Activated naive CD4-positive, alpha-beta T cell treated with anti-CD3 and anti-CD28 coated beads, Interleukin-2, amount 10 ng/mL, durations not matched to agents 7 days and 5 days (primary cell): ENCODE measurements at regions not wholly inside any gene's neighbourhood (a gene's known extent, or its start where the extent isn't known, plus 50 kb on each side); places are given as distances from the start of the nearest gene placed in this dataset.
"Not testable (repeated sequence)": the region's sequence is repeated elsewhere in the genome, so short reads cannot be mapped to it uniquely, and the experiment has no call there.

Source experiments
- CTCF ChIA-PET: fragments of 350-600 bp; sonication (Branson Sonifier 250); formaldehyde crosslinking; loops from one replicate; lab custom pipeline; 2021; ENCODE audit warnings: antibody characterized with exemption; lab: Charles Lee
- DNase-seq: peaks from one replicate; pipeline ENCODE4 v3.0.0-alpha.2; 2020
- H3K27ac Mint-ChIP-seq: one replicate; pipeline ENCODE4 v1.8.0; 2021; ENCODE audit warnings: mild to moderate bottlenecking, moderate library complexity, mixed read lengths
- H3K27me3 Mint-ChIP-seq: one replicate; pipeline ENCODE4 v1.8.0; 2021; ENCODE audit warnings: mild to moderate bottlenecking, mixed read lengths
- H3K36me3 Mint-ChIP-seq: one replicate; pipeline ENCODE4 v1.8.0; 2021; ENCODE audit warnings: mixed read lengths
- H3K4me1 Mint-ChIP-seq: one replicate; pipeline ENCODE4 v1.8.0; 2021; ENCODE audit warnings: mixed read lengths
- H3K4me3 Mint-ChIP-seq: one replicate; pipeline ENCODE4 v1.8.0; 2021; ENCODE audit warnings: mild to moderate bottlenecking, moderate library complexity, mixed read lengths
- H3K9me3 Mint-ChIP-seq: one replicate; pipeline ENCODE4 v1.8.0; 2021; ENCODE audit warnings: mixed read lengths

- H3K27me3 Mint-ChIP-seq, result no peaks in the 10 kb centered on the region
- CTCF ChIA-PET, result no interaction called here
- no peak for DNase-seq
- no peak overlapping the region for H3K27ac Mint-ChIP-seq
- H3K4me1 Mint-ChIP-seq, result no peaks in the 10 kb centered on the region
- peaks cover 7% of the 10 kb centered on the region for H3K9me3 Mint-ChIP-seq
- no peaks in the 10 kb centered on the region for H3K36me3 Mint-ChIP-seq
- H3K4me3 Mint-ChIP-seq, result no peak overlapping the region
Measured at GRCh38 chr2:239738159-239738558, 287.0 kb downstream of the NDUFA10 start.

GRCh38 chr2:239737144-239737463 is 288.0 kb downstream of the NDUFA10 start:
- Mint-ChIP-seq H3K36me3 (no peaks in the 10 kb centered on the region), H3K27ac (no peak overlapping the region), H3K9me3 (peaks cover 7% of the 10 kb centered on the region), H3K27me3 (no peaks in the 10 kb centered on the region), H3K4me1 (no peaks in the 10 kb centered on the region), H3K4me3 (no peak overlapping the region)
- no peak for DNase-seq
- CTCF ChIA-PET, result no interaction called here

GRCh38 chr2:239736358-239737143 is 288.6 kb downstream of the NDUFA10 start:
- H3K4me3 Mint-ChIP-seq, result no peak overlapping the region
- no peaks in the 10 kb centered on the region for H3K27me3 Mint-ChIP-seq
- H3K9me3 Mint-ChIP-seq, result peaks cover 7% of the 10 kb centered on the region
- no peak overlapping the region for H3K27ac Mint-ChIP-seq
- no peak for DNase-seq
- no peaks in the 10 kb centered on the region for H3K4me1 Mint-ChIP-seq
- CTCF ChIA-PET, result no interaction called here
- no peaks in the 10 kb centered on the region for H3K36me3 Mint-ChIP-seq

GRCh38 chr2:239735829-239736357 is 289.2 kb downstream of the NDUFA10 start:
- no peak for DNase-seq
- peaks cover 7% of the 10 kb centered on the region for H3K9me3 Mint-ChIP-seq

DNA sequence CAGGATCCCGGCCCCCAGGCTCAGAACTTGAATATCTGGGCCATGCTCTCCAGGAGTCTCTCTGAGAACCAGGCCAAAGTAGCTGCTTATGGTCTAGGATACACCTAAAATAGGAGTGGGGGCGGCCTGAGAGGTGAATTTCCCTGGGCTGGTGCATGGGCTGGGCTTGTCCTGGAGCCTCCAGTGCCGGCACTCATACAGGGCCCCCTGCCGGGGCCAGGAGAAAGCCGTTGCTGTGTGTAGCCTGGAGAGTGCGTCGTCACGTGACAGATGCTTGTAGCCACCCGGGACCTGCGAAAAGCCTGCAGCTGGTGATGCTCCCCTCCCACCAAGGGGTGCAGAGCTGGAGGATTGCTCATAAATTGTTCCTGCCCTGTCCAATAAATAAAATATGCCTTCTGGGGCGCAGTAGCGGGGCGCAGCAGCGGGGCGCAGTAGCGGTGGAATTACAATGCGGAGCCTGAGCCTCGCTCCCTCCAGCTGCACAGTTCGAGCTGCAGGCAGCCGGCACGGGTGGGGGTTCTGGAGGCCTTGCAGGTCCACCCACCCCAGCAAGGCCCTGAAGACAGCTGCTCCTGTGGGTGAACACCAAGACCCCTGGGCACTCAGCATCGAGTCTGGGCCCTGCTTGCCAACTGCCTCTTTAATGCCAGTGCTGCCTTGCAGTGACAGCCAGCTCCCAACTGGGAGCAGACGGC is 289.9 kb downstream of the NDUFA10 start:
- no peaks in the 10 kb centered on the region for H3K4me1 Mint-ChIP-seq
- no peak overlapping the region for H3K27ac Mint-ChIP-seq
- H3K4me3 Mint-ChIP-seq, result no peak overlapping the region
- CTCF ChIA-PET, result no interaction called here
- no peaks in the 10 kb centered on the region for H3K27me3 Mint-ChIP-seq
- no peaks in the 10 kb centered on the region for H3K36me3 Mint-ChIP-seq
- H3K9me3 Mint-ChIP-seq, result peaks cover 7% of the 10 kb centered on the region
- no peak for DNase-seq

More at GRCh38 chr2:239735829-239736357, 289.2 kb downstream of the NDUFA10 start:
- Mint-ChIP-seq H3K4me3 (no peak overlapping the region), H3K27ac (no peak overlapping the region), H3K27me3 (no peaks in the 10 kb centered on the region), H3K36me3 (no peaks in the 10 kb centered on the region), H3K4me1 (no peaks in the 10 kb centered on the region)
- CTCF ChIA-PET, result no interaction called here

DNA sequence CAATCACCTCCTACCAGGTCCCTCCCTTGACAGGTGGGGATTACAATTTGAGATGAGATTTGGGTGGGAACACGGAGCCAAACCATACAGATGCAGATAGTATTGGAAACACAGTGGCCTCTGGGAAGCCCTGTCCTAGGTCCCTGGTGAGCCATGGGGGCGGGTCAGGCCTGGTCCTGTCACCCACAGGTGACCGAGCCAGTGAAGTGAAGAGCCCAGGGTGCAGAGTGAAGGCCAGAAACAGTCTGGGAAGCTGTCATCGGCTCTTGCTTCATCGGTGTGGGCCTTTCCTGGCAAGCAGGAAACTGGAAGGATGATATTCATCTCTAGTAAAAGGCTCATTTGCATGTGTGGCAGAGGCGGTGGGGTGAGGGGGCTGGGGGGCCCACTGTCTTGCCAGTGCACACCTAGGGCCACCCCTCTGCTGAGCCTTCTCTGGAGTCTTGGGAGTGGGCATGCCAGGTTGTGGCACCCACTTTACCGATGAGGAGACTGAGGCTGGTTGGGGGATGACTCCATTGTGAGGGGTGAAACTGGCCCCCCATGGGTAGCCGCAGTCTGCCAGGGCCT is 290.6 kb downstream of the NDUFA10 start:
- Mint-ChIP-seq H3K9me3 (peaks cover 7% of the 10 kb centered on the region), H3K4me3 (no peak overlapping the region), H3K27ac (no peak overlapping the region), H3K27me3 (no peaks in the 10 kb centered on the region), H3K4me1 (no peaks in the 10 kb centered on the region), H3K36me3 (no peaks in the 10 kb centered on the region)
- CTCF ChIA-PET, result no interaction called here
- no peak for DNase-seq

DNA sequence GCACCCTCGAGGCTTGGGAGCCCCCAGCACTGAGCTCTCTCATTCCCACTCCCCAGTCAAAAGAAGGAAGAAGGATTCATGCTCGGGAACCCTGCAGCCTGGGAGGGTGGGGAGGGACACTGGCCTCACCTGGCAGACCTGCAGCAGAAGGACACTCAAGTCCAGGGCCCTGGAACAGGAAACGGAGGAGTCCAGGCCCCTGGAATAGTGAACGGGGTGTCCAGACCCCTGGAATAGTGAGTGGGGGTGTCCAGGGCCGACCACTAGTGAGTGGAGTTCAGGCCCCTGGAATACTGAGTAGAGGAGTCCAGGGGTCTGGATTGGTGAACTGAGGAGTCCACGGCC is 292.5 kb downstream of the NDUFA10 start:
- Mint-ChIP-seq H3K27ac (no peak overlapping the region), H3K4me1 (no peaks in the 10 kb centered on the region), H3K9me3 (peaks cover 7% of the 10 kb centered on the region), H3K36me3 (no peaks in the 10 kb centered on the region), H3K4me3 (no peak overlapping the region), H3K27me3 (no peaks in the 10 kb centered on the region)
- CTCF ChIA-PET, result no interaction called here
- DNase-seq, result no peak

DNA sequence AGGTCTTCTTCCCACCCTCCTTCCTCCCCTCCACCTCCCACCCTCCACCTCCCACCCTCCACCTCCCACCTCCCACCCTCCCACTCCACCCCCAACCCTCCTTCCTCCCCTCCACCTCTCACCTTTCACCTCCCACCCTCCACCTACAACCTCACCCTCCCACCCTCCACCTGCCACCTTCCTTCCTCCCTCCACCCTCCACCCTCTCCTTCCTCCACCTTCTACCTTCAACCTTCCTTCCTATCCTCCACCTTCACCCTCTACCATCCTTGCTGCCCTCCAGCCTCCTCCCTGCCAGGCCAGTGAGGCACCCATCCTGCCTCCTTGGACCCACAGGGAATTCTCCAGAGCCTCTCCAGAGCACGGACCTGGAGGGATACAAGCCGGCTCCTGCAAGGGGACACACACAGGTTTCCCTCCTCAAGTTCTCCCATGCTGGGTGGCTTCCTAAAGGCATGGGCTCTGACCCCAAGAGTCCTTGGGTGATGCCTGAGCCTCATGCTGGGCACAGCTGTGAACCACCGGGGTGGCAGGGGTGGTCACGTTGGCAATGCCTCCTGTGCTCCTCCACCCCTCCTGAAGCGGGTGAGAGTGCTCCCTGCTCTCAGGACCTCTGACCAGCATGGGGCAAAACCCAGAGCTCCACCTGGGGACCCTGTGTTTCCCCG is 293.0 kb downstream of the NDUFA10 start:
- H3K36me3 Mint-ChIP-seq, result no peaks in the 10 kb centered on the region
- H3K9me3 Mint-ChIP-seq, result peaks cover 7% of the 10 kb centered on the region
- no peaks in the 10 kb centered on the region for H3K4me1 Mint-ChIP-seq
- H3K27ac Mint-ChIP-seq, result no peak overlapping the region
- H3K27me3 Mint-ChIP-seq, result no peaks in the 10 kb centered on the region
- H3K4me3 Mint-ChIP-seq, result no peak overlapping the region
- CTCF ChIA-PET, result no interaction called here
- DNase-seq, result no peak

GRCh38 chr2:239731422-239731821 is 293.7 kb downstream of the NDUFA10 start:
- CTCF ChIA-PET, result no interaction called here
- Mint-ChIP-seq H3K36me3 (no peaks in the 10 kb centered on the region), H3K4me3 (no peak overlapping the region), H3K9me3 (peaks cover 7% of the 10 kb centered on the region), H3K27ac (no peak overlapping the region), H3K4me1 (no peaks in the 10 kb centered on the region), H3K27me3 (no peaks in the 10 kb centered on the region)
- no peak for DNase-seq

- CTCF ChIA-PET, result no interaction called here
- DNase-seq, result no peak
- no peaks in the 10 kb centered on the region for H3K4me1 Mint-ChIP-seq
- no peaks in the 10 kb centered on the region for H3K36me3 Mint-ChIP-seq
- H3K9me3 Mint-ChIP-seq, result peaks cover 7% of the 10 kb centered on the region
- H3K4me3 Mint-ChIP-seq, result no peak overlapping the region
- no peak overlapping the region for H3K27ac Mint-ChIP-seq
- H3K27me3 Mint-ChIP-seq, result no peaks in the 10 kb centered on the region
Measured at GRCh38 chr2:239730897-239731296, 294.2 kb downstream of the NDUFA10 start.

DNA sequence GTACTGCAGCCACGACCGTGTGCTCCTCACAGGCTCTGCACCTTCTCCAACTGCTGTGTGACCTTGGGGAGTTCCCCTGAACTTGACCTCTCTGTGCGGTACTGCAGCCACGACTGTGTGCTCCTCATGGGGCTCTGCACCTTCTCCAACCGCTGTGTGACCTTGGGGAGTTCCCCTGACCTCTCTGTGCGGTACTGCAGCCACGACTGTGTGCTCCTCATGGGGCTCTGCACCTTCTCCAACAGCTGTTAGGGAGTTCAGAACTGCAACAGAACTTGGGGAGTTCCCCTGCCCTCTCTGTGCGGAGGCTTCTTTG is 294.6 kb downstream of the NDUFA10 start:
- H3K9me3 Mint-ChIP-seq, DNase-seq, H3K27ac Mint-ChIP-seq, H3K4me3 Mint-ChIP-seq, H3K36me3 Mint-ChIP-seq, H3K4me1 Mint-ChIP-seq, CTCF ChIA-PET, H3K27me3 Mint-ChIP-seq: not testable (repeated sequence)

DNA sequence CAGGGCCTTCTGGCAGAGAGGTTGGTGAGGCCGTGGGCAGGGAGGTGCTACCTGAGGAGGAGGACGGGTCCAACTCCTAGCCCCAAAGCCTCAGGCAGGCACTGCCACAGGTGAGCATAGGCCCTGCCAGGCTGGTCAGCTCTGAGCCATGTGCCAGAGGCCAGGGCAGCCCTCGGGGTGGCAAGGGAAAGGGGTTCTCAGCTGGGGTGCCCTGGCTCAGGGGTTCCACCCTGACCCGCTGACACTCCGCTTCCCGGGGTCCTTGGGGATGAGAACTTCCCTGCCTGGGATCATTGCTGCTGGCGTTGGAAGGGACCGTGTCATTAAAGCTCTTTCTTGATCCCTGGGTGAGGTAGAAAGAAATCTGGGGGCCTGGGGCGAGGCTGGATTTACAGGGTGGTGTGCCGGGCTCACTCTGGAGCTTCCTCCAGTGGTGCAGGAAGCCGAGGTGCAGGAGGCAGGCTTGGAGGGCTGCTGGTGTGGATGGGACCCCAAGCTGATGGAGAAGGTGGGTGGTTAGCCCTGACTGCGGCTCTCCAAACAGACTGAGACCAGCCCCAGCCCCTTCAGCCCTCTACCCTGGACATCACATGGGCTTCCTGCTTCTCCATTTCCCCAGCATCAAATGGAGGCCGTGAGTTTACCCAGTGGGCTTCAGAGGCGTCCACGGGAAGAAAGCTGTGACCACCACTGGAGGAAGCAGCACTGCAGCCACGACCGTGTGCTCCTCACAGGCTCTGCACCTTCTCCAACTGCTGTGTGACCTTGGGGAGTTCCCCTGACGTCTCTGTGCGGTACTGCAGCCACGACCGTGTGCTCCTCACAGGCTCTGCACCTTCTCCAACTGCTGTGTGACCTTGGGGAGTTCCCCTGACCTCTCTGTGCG is 295.2 kb downstream of the NDUFA10 start:
- CTCF ChIA-PET, result no interaction called here
- Mint-ChIP-seq H3K4me1 (no peaks in the 10 kb centered on the region), H3K9me3 (peaks cover 7% of the 10 kb centered on the region), H3K27ac (no peak overlapping the region), H3K27me3 (no peaks in the 10 kb centered on the region), H3K4me3 (no peak overlapping the region), H3K36me3 (no peaks in the 10 kb centered on the region)
- DNase-seq, result no peak

DNA sequence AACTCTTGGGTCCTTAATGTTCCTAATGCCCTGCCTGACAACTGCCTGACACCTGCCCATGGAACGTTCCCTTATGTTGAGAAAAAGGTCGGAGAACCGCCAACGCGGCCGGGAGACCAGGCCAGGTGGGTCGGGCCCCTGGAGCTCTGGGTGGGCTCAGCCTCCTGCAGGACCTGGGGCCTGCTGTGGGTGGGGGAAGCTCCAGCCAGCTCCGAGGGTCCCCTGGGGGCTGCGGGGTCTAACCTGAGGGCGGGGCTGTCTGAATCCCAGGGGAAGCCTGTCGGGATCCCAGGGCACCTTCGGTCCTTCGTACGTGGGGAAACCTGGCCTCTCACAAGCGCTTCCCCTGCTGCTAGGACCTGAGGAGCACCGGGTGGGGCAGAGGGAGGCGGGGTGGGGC is 296.0 kb downstream of the NDUFA10 start:
- Mint-ChIP-seq H3K27me3 (no peaks in the 10 kb centered on the region), H3K9me3 (peaks cover 7% of the 10 kb centered on the region), H3K36me3 (no peaks in the 10 kb centered on the region), H3K4me3 (no peak overlapping the region), H3K27ac (no peak overlapping the region), H3K4me1 (no peaks in the 10 kb centered on the region)
- CTCF ChIA-PET, result no interaction called here
- no peak for DNase-seq

DNA sequence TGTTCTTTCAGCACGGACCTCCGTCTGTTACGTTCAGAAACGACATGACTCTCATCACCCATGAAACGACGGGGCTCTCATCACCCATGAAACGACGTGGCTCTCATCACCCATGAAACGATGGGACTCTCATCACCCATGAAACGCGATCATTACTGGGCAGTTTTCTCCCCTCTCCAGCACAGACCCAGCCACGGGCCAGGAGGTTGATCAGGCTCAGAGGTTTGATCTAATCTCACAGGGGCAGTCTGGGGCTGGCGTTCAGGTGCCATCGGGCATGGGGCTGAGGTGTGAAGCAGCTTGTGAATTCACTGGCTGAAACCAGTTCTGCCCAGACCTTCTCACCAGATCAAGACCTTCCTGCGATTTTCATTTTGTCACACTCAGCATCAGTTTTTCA is 296.4 kb downstream of the NDUFA10 start:
- Mint-ChIP-seq H3K27me3 (no peaks in the 10 kb centered on the region), H3K9me3 (peaks cover 5% of the 10 kb centered on the region), H3K36me3 (no peaks in the 10 kb centered on the region), H3K4me3 (no peak overlapping the region), H3K27ac (no peak overlapping the region), H3K4me1 (no peaks in the 10 kb centered on the region)
- CTCF ChIA-PET, result no interaction called here
- DNase-seq, result no peak
